Suprapubic skin (tissue), 4 donors: ENCODE measurements at regions not wholly inside any gene's neighbourhood (a gene's known extent, or its start where the extent isn't known, plus 50 kb on each side); places are given as distances from the start of the nearest gene placed in this dataset.

ENCODE experiments used
- POLR2A ChIP-seq, 2 donors: fragments of 450-650 bp; IDR thresholded peaks; one replicate each; pipeline ENCODE4 v1.6.1; 2017; ENCODE audit warnings: antibody characterized with exemption in 2 of 2, mild to moderate bottlenecking in 2 of 2, moderate library complexity in 2 of 2
- POLR2AphosphoS5 ChIP-seq, 3 donors: sonication (generic); formaldehyde crosslinking; IDR thresholded peaks; one replicate each; pipeline ENCODE4 v1.6.1; 2017; ENCODE audit warnings: antibody characterized with exemption in 3 of 3
- TF ChIP-seq, protein P1 (sequence below), 2 donors: fragments of 200-600 bp in 1 of 2; fragments of 450-650 bp in 1 of 2; sonication (generic) in 1 of 2; IDR thresholded peaks; one replicate each; pipeline ENCODE4 v1.5.1; 2016 to 2019; ENCODE audit warnings: antibody characterized with exemption in 2 of 2, mild to moderate bottlenecking in 1 of 2, moderate library complexity in 1 of 2

DNA sequence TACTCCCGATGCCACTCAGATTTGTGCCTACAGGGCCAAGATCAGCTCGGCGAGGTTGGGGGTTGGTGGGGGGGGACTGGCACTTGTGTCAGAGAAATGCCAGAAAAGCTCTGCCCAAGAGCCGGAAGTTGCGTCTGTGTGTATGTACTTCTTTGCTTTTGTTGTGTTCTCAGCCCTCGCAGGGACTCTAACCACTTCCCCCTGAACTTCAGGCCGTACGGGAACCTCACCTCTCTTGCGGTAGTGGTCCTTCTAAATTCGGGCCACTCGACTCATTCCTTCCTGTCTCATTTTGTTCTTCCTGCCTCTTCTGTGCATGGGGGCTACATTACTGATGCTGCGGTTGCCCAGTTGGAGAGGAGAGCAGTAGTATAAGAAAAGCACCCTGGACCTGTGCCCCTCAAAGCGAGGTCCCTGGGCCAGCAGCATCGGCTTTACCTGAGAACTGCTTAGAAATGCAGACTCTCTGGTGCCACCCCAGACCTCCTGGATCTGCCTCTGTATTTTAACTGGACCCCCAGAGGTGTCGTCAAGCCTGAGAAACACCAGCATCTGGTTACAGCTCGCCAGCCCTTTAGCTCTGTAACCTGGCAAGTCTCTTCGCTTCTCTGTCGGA lies 146.3 kb upstream of the RPS6KA3 start:
- TF ChIP-seq, protein P1, sequence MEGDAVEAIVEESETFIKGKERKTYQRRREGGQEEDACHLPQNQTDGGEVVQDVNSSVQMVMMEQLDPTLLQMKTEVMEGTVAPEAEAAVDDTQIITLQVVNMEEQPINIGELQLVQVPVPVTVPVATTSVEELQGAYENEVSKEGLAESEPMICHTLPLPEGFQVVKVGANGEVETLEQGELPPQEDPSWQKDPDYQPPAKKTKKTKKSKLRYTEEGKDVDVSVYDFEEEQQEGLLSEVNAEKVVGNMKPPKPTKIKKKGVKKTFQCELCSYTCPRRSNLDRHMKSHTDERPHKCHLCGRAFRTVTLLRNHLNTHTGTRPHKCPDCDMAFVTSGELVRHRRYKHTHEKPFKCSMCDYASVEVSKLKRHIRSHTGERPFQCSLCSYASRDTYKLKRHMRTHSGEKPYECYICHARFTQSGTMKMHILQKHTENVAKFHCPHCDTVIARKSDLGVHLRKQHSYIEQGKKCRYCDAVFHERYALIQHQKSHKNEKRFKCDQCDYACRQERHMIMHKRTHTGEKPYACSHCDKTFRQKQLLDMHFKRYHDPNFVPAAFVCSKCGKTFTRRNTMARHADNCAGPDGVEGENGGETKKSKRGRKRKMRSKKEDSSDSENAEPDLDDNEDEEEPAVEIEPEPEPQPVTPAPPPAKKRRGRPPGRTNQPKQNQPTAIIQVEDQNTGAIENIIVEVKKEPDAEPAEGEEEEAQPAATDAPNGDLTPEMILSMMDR (IDR thresholded peaks at IDR 0.05) = no peak
- no peak for TF ChIP-seq POLR2A (IDR thresholded peaks at IDR 0.05)
- no peak for TF ChIP-seq POLR2AphosphoS5 (IDR thresholded peaks at IDR 0.05)
